K562 (cell line): ENCODE measurements at regions not wholly inside any gene's neighbourhood (a gene's known extent, or its start where the extent isn't known, plus 50 kb on each side); places are given as distances from the start of the nearest gene placed in this dataset.

Experiments
- POLR2A ChIP-seq: fragments of 450-650 bp; conservative IDR thresholded peaks from 2 replicates; pipeline ENCODE4 v1.6.1; 2016
- TF ChIP-seq, protein P1 (sequence below), 2 experiments: IDR thresholded peaks; 2 replicates each; pipeline ENCODE4 v1.6.1; 2011; ENCODE audit warnings: borderline replicate concordance in 1 of 2, control low read depth in 1 of 2, low read depth in 1 of 2, low read length in 1 of 2, mild to moderate bottlenecking in 1 of 2, mixed read lengths in 1 of 2, moderate library complexity in 1 of 2; ENCODE audit not compliant: insufficient read depth in 1 of 2, insufficient read length in 1 of 2, poor library complexity in 1 of 2, severe bottlenecking in 1 of 2; ENCODE audit errors: extremely low read depth in 1 of 2

DNA sequence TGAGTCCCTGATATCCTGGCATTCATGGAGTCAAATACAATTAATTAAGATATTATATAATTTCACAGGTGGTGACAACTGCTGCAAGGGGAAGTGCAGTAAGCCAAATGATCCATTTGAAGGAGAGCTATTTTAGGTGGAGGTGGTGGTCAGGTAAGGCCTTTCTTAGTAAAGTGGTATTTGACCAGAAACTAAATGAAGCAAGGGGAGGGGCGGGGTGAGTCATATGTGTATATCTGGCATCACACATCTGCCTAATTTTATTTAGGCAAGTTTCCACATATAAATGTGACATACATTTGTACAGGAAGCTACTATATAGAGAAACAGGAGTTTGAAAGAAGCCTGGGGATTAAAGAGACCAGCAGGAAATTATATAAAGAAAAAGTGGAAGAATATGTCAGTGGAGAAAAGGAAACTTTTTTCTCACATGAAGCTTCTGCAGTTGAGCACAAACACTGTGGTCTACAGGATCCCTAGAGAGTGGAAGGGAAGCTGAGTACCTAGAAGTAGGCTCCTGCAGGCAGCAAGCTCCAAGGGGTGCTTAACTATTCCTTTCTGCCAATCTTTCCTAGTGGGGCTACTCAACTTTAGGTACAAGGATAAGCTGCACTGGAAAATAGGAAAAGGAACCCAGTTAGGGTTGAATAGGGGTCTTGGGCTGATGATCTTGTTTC, 99.6 kb downstream of the OGFRL1 start:
- TF ChIP-seq, protein P1, sequence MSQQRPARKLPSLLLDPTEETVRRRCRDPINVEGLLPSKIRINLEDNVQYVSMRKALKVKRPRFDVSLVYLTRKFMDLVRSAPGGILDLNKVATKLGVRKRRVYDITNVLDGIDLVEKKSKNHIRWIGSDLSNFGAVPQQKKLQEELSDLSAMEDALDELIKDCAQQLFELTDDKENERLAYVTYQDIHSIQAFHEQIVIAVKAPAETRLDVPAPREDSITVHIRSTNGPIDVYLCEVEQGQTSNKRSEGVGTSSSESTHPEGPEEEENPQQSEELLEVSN (IDR thresholded peaks at IDR 0.05; ENCODE audit: borderline replicate concordance in 1 of 2, extremely low read depth in 1 of 2, insufficient read depth in 1 of 2, insufficient read length in 1 of 2, low read depth in 1 of 2, low read length in 1 of 2, poor library complexity in 1 of 2, severe bottlenecking in 1 of 2): no peak
- TF ChIP-seq POLR2A: no peak
